ENCODE measurements at regions not wholly inside any gene's neighbourhood (a gene's known extent, or its start where the extent isn't known, plus 50 kb on each side); places are given as distances from the start of the nearest gene placed in this dataset.
A peak's percentile ranks its signal among the peaks of the same experiment; 100 is the strongest.

- intact Hi-C loops (cut with DNase I): no loop called here
- no peak for ATAC-seq
Measured at GRCh38 chr1:221845650-221846371, 103.9 kb upstream of the DUSP10 start.

GRCh38 chr1:221841983-221842335 is 100.1 kb upstream of the DUSP10 start:
- intact Hi-C loops (cut with DNase I): no loop called here
- DNase-seq (ENCODE audit: missing footprints) (no peak), ATAC-seq (no peak)

More at GRCh38 chr1:221845650-221846371, 103.9 kb upstream of the DUSP10 start:
- no peak for DNase-seq (ENCODE audit: missing footprints)

GRCh38 chr1:221841251-221841982 is 99.5 kb upstream of the DUSP10 start:
- intact Hi-C loops (cut with DNase I): no loop called here
- DNase-seq (ENCODE audit: missing footprints) (no peak), ATAC-seq (peak; percentile 59)

- ATAC-seq (peak; percentile 88), DNase-seq (ENCODE audit: missing footprints) (no peak)
- intact Hi-C loops (cut with DNase I): no loop called here
Measured at GRCh38 chr1:221840511-221841243, 98.8 kb upstream of the DUSP10 start.

- intact Hi-C loops (cut with DNase I): loop anchor here (10.0 kb wide), 1 partner anchor 95 kb away; the partner anchor contains the start of gene DUSP10
- DNase-seq (ENCODE audit: missing footprints) (peak; percentile 81), ATAC-seq (peak; percentile 73)
Measured at GRCh38 chr1:221839782-221840395, 98.0 kb upstream of the DUSP10 start.

GRCh38 chr1:221839321-221839720 is 97.4 kb upstream of the DUSP10 start:
- ATAC-seq (no peak), DNase-seq (ENCODE audit: missing footprints) (no peak)
- intact Hi-C loops (cut with DNase I): loop anchor here (10.0 kb wide), 1 partner anchor 95 kb away; the partner anchor contains the start of gene DUSP10

- DNase-seq (ENCODE audit: missing footprints): no peak
- intact Hi-C loops (cut with DNase I): loop anchor here (10.0 kb wide), 1 partner anchor 93 kb away; the partner anchor contains the start of gene DUSP10
- no peak for ATAC-seq
Measured at GRCh38 chr1:221837896-221838295, 96.0 kb upstream of the DUSP10 start.

GRCh38 chr1:221834698-221835513 is 93.0 kb upstream of the DUSP10 start:
- DNase-seq (ENCODE audit: missing footprints) (no peak), ATAC-seq (no peak)
- intact Hi-C loops (cut with DNase I): loop anchor here (10.0 kb wide), 1 partner anchor 90 kb away; the partner anchor contains the start of gene DUSP10

- ATAC-seq (peak; percentile 76), DNase-seq (ENCODE audit: missing footprints) (no peak)
Measured at GRCh38 chr1:221832617-221833016, 90.7 kb upstream of the DUSP10 start.

GRCh38 chr1:221832151-221832550 is 90.3 kb upstream of the DUSP10 start:
- intact Hi-C loops (cut with DNase I): loop anchor here (10.0 kb wide), 1 partner anchor 87 kb away; the partner anchor contains the start of gene DUSP10
- ATAC-seq (no peak), DNase-seq (ENCODE audit: missing footprints) (no peak)

More at GRCh38 chr1:221832617-221833016, 90.7 kb upstream of the DUSP10 start:
- intact Hi-C loops (cut with DNase I): loop anchor here (10.0 kb wide), 1 partner anchor 88 kb away; the partner anchor contains the start of gene DUSP10

- no peak for ATAC-seq
- no peak for DNase-seq (ENCODE audit: missing footprints)
- intact Hi-C loops (cut with DNase I): loop anchor here (10.0 kb wide), 1 partner anchor 85 kb away; the partner anchor contains the start of gene DUSP10
Measured at GRCh38 chr1:221829327-221830015, 87.6 kb upstream of the DUSP10 start.

- ATAC-seq (no peak), DNase-seq (ENCODE audit: missing footprints) (no peak)
- intact Hi-C loops (cut with DNase I): no loop called here
Measured at GRCh38 chr1:221827307-221827642, 85.4 kb upstream of the DUSP10 start.

- intact Hi-C loops (cut with DNase I): no loop called here
- DNase-seq (ENCODE audit: missing footprints): no peak
- ATAC-seq: no peak
Measured at GRCh38 chr1:221824909-221825308, 83.0 kb upstream of the DUSP10 start.

GRCh38 chr1:221824025-221824424 is 82.1 kb upstream of the DUSP10 start:
- DNase-seq (ENCODE audit: missing footprints) (no peak), ATAC-seq (no peak)
- intact Hi-C loops (cut with DNase I): no loop called here

GRCh38 chr1:221823561-221823960 is 81.7 kb upstream of the DUSP10 start:
- DNase-seq (ENCODE audit: missing footprints): no peak
- intact Hi-C loops (cut with DNase I): no loop called here
- ATAC-seq: no peak

GRCh38 chr1:221823149-221823548 is 81.3 kb upstream of the DUSP10 start:
- no peak for ATAC-seq
- intact Hi-C loops (cut with DNase I): no loop called here
- DNase-seq (ENCODE audit: missing footprints): no peak

GRCh38 chr1:221822591-221822990 is 80.7 kb upstream of the DUSP10 start:
- intact Hi-C loops (cut with DNase I): no loop called here
- no peak for ATAC-seq
- no peak for DNase-seq (ENCODE audit: missing footprints)
